ENCODE measurements at regions not wholly inside any gene's neighbourhood (a gene's known extent, or its start where the extent isn't known, plus 50 kb on each side); places are given as distances from the start of the nearest gene placed in this dataset.

DNA sequence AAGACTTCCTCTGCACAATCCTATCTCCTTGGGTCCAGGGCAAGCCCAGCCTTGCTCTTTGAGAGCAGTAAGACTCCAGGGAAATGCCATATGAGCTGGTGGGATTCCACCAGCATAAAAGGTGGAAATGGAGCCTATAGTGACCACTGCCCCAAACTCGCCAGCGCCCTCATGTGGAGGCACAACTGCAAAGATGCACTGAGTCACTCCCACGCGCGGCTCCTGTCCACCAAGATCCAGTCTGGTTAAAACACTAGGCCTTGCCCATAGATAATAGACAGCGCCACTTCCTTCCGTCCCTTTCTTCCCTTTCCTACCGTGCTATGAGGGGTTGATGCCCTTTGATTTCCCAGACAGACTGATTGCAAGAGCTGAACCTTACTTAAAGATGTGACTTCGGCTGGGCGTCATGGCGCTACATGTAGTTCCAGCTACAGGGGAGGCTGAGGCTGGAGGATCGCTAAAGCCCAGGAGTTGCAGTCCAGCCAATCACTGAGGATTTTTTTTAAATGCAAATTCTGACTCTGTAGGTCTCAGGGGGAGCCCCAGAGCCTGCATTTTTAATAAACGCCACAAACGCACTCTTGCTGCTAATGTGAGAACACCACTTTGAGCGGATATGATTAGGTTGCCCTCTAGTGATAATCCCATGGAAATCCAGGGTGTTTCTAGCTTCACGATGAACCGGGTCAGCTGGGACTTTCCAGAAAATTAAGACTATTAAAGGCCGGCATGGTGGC is 136.5 kb downstream of the EPC1 start:
- TF ChIP-seq CTCF (conservative IDR thresholded peaks at IDR 0.05; ENCODE audit: low read length) (peak; percentile 56), EZH2phosphoT487 (IDR thresholded peaks at IDR 0.05; ENCODE audit: borderline replicate concordance, low read depth, low read length) (no peak)

Measured in OCI-LY7 (cell line).